Adipose tissue (tissue), 3 donors: ENCODE measurements at regions not wholly inside any gene's neighbourhood (a gene's known extent, or its start where the extent isn't known, plus 50 kb on each side); places are given as distances from the start of the nearest gene placed in this dataset.

ENCODE experiments used
- H3K27ac ChIP-seq: one replicate; pipeline ENCODE4 v1.5.1; 2013; ENCODE audit warnings: low read depth, low read length
- WGBS, 3 donors: extraction: QIAGEN DNeasy Blood & Tissue Kit; methylation state at CpG; one replicate each; pipeline ENCODE4 v1.1.7; 2013; 5-methylcytosine and 5-hydroxymethylcytosine counted together
- donor health status: healthy with polysubstance abuse.
- donor health status: Bipolar disorder and iron deficiency.
- donor health status: healthy.

GRCh38 chr12:123033392-123034021, 53.0 kb downstream of the ARL6IP4 start:
- no peak overlapping the region for H3K27ac ChIP-seq
- WGBS, 3 donors = 78 to 98% (median 92%) methylated on average over 3 of the region's 3 CpGs

DNA sequence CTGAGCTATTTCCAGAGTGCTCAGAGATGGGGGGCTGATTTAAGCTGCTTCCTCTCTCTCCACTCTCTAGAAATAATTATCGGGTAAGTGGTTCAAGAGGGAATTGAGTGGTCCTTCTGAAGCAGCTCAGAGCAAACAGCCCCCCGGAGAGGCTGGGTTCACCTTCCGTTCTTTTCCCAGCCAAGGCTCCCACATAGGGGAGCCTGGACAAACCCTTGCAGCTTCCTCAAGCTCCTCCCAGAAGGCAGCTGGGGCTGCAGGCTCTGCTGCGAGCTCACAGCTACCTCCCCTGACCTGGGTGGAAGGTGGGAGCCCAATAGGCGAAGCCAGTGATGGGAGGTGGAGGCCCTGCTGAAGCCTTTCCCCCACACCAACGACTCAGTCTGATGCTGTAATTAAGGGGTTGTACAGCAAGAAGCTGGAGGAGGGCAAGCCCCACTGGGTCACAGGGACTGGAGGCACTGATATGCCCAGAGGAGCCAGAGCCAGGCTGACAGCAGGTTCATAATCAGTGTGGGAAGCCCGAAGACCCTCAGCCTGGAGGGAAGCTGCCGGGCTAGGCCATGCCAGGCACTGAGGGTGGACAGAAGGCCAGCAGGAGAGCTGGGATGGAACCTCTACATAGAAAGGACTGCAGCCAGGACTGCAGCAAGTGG, 52.4 kb downstream of the ARL6IP4 start:
- WGBS, 3 donors = 66 to 81% (median 77%) methylated on average over 8 of the region's 8 CpGs

More for the DNA sequence above, 52.4 kb downstream of the ARL6IP4 start:
- H3K27ac ChIP-seq = no peak overlapping the region
